NCI-H2081 treated with DMSO at 0.1 percent for 48 hours (cell line): ENCODE measurements at regions not wholly inside any gene's neighbourhood (a gene's known extent, or its start where the extent isn't known, plus 50 kb on each side); places are given as distances from the start of the nearest gene placed in this dataset.

ENCODE experiments used
- DNase-seq: peaks from one replicate; lab custom pipeline; 2025; lab: John Stamatoyannopoulos, UW

DNA sequence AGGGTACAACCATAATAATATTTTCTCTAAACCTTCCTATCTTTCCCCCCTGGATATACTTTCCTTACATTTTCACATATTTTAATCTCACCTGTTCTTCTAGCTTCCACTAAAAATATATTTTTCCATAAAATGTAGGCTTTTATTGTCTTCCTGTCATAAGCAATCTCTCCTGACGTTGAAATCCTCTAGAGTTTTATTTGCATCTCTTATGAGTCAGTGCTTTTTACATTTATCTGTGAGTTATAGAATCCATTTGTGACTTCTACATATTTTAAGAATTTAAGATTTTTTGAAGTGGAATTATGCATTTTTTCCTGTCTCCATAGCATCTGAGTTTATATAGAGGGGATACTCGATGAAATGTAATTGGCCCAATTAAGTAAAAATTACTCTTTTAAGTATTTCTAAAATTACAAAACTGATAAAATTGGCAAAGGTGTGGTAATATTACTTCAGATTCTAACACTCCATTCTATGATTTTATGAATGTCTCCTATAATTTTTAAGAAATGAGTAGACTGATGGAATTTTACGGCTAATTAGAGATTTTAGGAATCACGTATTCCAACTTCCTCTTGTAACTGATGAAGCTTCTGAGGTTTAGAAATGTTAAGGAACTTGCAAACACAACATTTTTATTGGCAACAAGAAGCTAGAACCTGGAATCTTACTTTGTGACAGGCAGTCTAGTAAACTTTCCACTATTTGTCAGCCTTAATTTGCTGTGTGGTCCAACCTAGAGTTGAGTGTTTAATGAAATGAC, 422.9 kb upstream of the SEMA3A start:
- no peak for DNase-seq

DNA sequence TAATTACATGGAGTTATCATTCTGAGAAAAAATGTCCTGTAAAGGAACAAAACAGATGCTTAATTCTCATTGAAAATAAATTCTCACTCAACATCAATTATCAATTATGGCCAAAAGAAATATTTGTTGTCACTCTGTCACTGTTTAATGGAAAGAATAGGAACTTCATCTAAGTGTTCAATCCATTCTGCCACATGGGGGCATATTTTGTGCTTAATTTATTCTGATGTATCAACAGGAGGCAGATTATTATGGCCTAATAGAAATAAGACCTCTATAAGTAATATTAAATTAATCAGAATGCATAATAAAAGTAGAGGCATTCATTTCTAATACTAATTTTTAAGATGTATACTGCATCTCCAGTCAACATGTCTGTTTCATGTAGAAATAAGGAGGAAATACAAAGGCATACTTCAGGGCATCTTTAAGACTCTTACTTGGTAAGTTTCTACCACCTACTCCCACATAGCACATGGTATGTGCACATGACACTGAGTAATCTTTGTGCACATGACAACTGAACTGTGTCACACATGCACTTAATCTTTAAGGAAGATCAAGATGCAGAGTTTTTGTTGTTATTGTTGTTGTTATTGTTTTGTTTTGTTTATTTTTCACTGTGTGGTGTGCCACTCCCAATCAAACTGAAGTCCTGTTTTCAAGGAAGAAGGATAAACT, 420.4 kb upstream of the SEMA3A start:
- no peak for DNase-seq

DNA sequence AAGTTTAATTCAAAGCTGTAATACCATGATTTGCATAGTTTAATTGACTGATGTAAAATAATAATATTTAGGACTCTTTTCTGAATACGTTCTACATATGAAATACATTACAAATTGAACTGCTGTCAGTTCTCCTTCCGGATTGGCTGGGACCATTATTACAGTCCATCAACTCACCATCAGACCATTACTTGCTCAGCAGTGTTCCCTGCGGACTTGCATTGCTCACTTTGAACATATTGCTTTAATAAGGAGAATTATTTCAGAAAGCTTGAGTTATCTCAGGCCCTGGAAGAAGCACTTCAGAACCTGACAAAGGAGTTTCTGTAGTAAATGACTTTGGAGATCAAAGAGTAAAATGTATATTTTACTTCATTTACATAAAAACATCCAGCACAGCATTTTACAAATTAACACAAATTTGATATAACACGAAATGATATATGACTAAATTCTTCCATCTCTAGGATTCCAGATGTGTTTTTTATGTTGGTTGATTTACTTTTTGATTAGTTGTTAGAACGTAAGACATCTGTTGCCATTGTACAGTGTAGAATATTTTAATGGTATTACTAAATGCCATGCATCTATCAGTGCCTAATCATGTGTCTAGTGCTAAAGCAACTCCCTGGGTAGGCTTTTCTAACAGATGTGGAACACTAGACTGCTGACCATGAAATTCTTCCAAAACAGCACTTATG, 418.5 kb upstream of the SEMA3A start:
- DNase-seq: no peak

DNA sequence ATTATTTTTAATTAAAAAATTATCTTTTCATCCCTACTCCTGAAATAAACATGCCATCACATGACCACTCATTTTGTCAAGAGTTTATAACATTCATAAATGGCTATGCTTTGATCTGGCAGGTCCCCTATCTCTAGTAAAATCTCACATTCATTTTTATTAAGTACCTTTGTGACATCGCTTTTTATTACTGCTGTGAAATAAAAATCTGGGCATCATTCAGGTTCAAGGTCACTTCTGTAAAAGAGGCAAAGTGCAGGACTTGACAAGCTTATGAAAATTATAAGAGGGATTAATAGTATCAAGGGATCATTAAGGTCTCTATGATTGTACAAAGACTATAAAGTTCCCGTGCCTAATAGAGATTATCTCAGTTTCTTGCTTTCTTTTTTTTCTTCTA, 416.8 kb upstream of the SEMA3A start:
- no peak for DNase-seq

DNA sequence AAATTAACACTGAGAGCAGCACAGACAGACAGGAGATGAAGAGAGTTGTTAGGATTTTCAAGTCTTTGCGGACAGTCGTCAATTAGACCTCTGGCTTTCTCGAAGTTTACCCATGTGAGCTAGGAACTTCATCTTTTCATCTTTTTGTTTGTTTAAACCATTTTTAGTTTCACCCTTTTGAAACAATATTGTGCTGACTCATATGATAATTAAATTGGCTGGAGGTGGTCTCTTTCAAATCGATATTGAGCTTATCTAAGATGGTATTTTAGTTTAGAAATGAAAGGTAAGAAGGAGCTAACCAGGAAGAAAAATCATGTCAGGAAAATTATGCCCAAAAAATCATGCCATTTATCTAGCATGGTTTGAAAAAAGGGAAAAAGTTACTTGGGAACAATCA, 415.8 kb upstream of the SEMA3A start:
- DNase-seq: no peak

DNA sequence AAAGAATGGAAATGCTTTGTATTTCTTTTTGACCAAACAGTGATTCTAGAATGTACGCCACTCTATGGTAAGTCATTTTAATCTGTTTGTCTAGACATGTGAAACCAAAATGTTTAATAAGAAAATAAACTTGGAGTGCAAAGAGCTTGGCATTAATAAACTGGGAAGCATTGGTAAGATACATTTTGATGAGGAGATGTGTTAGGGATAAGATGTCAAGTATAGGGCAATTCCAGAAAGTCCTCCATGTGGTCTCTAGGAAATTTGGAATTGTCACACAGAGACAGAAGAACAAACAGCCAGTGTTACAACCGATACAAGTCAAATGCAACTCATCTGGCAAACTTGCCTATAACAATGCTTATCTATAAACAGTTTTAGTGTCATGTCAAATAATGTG, 410.7 kb upstream of the SEMA3A start:
- no peak for DNase-seq

DNA sequence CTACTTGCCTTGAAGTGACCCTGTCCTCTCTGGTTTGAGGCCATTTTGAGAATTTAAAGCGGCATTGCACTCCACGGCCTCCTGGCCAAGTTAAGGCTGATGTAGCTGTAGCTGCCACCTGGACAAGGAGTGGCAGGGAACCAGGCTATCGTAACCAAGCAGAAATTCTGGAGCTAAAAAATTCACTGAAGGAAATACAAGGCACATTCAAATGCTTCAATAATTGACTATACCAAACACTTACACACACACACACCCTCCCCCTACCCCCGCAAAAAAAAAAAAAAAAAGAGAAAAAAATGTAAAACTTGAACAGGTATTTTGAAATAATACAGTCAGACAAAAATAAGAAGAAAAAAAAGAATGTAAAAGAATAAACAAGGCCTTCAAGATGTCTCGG, 409.0 kb upstream of the SEMA3A start:
- no peak for DNase-seq

DNA sequence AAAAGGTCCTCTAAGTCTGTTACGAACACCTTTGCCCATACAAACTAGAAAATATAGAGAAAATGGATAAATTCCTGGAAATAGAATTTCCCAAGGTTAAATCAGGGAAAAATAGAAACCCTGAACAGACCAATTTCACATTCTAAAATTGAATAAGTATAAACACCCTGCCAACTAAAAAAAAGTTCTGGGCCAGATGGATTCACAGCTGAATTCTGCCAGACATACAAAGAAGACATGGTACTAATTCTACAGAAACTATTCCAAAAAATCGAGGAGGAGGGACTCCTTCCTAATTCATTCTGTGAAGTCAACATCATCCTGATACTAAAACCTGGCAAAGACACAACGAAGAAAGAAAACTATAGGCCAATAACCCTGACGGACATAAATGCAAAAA, 400.4 kb upstream of the SEMA3A start:
- no peak for DNase-seq

DNA sequence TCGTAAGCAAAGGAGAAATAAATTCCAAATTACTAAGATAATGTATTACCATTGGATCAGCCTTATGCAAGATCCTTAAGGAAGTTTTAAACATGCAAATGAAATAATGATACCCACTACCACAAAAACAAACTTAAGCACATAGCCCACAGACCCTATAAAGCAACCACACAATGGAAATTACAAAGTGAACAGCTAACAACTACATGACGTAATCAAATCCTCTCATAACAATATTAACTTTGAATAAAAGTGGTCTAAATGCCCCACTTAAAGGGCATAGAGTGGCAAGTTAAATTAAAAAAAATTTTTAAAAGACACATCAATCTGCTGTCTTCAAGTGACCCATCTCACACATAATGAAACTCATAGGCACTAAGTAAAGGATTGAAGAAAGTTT, 397.3 kb upstream of the SEMA3A start:
- no peak for DNase-seq

DNA sequence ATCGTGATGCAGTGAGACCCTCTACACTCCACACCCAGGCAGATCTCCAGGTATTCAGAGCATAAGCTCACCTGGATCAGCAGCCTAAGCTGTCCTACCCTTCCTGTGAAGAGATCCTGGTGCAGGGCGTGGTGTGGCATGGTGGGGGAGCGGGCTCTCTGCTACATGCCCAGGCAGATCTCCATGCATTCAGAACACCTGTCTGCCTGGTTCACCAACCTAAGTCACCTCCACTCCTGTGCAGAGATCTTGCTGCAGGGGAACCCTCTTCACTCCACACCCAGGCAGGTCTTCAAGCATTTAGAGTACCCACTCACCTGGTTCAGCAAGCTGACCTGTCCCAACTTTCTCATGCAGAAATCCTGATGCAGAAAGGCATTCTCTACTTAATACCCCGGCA, 394.4 kb upstream of the SEMA3A start:
- no peak for DNase-seq

DNA sequence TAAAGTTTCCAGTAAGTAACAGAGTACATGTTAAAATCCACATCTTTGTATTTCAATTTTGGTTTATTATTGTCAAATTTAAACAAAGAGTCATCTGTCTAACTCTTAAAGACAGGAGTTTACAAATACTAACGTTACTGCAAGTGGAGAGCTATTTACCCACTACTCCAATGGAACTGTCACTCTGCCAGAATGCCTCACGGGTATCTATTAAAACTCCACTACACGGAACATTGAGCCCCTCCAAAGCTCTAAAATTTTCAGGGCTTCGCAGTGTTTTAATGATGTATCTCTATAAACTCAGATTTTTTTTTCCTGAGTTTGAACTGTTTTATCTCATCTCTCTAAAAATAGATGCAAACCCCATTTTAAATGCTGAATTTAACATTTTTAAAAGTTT, 388.7 kb upstream of the SEMA3A start:
- no peak for DNase-seq

DNA sequence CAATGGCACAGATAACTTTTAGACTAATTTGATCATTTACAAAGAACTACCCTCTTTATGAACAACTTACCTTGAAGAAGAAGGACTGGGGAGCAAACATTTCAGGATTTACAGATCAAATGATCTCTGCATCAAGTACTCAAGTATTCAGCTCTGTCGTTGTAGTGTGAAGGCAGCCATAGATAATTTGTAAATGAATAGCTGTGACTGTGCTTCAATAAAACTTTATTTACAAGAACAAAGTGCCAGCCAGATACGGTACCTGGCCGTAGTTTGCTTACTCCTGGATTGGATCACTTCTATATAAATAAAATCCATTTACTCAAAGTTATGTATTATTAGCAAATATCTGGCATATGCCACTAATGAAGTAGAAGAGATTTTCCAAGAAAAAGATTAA, 388.2 kb upstream of the SEMA3A start:
- no peak for DNase-seq

DNA sequence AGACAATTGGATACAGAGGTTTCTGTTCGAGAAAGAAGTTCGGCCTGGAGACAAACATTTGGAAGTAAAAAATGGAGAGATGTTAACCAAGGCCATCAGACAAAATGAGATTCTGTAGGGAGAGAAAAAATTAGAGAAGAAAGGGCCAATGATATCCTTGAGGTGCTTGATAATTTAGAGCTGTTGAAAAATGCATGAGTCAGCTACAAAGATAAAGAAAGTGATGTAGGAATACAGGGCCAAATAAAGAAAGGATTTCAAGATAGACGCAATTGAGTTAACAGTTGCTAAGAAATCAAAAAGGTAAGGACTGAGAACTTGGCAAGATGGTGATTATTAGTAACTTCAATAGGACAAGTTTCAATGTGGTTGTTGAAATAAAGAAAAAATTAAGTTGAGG, 384.2 kb upstream of the SEMA3A start:
- DNase-seq: no peak

DNA sequence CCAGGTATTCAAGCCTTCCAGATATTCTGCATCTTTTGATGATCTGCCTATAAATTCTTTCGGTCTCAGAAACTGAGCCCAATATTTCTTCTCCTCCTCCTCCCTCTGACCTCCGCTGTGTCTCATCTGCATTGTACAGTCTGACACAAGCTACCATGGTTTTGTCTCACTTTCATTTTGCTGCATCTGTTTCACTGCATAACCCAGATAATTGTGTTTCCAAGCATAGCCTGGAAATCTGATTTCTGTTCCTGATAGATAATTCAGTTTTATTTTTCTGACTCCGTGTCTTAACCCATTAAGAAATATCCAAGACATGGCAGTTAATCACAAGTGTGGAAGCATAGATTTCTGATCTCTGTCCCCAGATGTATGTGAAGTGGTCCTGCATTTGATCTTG, 374.2 kb upstream of the SEMA3A start:
- no peak for DNase-seq

DNA sequence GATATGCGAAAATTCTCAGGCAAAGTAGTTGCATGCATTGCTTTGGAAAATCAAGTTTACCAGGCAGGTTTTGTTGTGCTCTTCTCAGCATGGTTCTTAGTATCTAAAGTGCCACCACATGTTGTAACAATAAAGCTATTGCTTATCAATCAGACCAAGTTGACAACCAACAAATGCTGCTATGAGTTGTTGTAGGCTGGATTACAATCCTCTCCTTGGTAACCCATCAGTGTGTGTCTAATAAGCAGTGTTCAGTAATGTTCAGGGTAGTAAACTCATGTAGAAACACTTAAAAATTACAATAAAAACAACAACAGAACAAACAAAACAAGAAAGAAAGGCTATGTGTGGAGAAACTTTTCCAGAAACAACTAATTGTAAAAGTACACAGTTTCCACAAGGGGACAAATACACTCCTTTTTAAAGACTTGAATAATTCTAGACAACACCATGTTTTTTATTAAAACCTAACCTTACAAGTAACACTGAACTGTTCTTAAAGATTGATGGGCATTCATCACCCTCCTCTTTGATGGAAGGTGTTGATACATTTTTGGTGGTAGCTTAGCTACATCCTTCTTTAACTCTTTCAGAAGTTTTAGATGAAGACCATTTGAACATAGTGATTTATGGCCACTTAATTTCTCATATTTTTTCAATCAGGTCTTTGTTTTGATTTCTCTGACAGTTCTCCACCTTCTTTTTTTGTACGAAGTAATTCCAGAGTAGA, 370.9 kb upstream of the SEMA3A start:
- DNase-seq: no peak

DNA sequence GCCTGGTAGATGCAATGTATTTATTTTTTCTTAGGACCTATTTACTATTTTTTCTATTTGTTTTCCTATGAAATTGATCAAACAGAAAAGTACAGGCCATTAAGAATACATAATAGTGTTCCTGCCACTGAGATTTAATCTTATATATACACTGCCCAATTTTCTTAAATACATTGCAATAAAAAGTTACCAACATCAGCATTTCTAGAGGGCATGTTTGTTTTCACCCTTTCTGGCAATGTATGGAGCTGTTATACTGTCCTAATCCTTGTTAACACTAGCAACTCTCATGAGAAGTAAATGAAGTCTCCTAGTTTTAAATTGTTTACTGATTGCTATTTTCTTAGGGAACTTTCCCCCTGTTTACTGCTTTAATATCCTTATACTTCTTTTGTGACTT, 359.1 kb upstream of the SEMA3A start:
- DNase-seq: no peak

DNA sequence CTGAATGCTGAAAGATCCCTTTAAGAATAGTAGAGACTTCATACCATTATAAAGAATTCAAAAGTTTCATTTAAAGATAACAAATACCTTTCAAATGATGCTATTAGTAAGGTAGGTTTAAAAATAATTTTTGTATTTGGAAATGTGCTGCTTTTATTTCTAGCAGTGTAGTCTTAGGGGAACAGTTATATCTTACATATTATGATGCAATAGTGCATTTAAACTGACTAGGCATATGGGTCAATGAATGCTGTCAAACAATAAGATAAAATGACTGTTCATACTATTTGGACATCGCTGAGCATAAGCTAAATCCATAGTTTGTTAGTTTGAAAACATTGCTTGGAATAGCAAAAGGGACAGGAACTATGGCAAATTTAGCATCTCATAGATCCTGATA, 354.8 kb upstream of the SEMA3A start:
- no peak for DNase-seq

DNA sequence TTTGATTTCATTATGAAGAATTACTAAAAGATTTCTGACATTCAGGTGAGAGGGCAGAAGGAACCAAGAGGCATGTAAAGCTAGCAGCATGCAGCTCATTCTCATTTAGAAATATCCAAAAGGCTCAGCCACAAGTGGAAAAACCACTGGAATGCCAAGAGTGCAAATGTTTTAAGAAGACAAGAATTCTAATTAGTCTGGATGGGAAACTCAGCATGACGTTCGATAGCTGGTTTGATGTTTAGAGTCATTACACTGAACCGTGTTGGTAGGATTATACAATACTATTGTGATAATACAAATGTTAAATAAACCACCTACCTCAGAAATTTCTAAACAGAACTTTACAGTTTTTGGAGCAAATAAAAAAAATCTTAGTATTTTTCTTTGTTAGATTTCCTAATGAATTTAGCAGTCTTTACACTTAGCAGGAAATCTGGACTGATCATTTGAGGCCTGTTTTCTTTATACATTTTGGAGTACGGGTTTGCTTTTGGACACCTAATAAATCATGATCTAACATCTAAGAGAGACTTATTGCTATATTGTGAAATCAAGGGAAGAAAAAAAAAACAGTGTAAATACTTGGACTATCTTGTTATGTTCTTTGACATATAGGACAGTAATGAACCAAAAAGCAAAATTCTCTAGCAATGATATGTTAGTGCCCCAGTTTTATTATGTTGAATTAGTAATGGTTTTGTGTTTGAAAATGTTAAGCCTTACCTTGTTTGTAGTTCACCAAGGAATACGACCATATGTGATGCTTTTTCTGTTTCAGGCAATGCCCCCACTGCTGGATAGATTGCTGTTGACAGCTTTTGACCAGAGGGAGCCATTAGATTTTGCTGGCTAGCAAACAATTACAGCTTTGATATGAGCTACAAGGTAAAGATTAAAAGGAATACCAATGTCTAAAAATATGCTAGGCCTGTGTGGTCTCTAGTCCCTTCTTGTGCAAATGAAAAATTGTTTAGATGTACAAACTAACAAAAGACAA, 354.1 kb upstream of the SEMA3A start:
- no peak for DNase-seq

DNA sequence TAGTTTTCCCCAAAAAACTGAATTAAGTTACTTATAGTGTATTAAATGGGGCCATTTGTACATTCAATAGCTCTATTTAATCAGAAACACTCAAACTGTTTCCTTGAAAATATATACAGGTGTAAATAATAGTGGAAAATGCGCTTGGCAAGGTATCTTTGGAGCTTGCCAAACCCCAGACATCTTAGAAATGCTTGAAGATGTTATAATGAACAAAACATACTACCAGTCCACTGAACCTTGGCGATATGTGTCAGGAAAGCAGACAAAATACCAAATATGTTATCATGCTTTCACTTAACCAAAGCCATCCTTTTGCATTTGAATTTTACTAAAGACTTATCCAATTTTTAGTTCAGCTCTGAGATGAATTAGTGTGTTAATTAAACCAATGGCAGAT, 352.7 kb upstream of the SEMA3A start:
- DNase-seq: no peak

DNA sequence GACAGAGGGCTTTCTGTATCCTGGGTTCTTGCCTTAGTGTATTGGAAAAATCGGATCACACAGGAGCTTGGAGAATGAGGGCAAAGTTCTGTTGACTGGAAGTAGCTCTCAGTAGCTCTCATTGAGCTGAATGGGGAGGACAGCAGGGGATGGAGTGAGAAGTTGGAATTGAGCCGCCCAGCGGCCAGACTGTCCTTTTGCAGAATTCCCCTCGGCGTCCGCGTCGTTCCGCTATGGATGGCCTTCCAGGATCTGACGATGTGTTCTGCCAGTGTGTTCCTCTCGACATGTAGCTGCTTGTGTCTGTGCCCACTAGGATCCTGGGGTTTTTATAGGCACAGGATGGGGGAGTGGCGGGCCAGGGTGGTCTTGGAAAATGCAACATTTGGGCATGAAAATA, 351.8 kb upstream of the SEMA3A start:
- no peak for DNase-seq

DNA sequence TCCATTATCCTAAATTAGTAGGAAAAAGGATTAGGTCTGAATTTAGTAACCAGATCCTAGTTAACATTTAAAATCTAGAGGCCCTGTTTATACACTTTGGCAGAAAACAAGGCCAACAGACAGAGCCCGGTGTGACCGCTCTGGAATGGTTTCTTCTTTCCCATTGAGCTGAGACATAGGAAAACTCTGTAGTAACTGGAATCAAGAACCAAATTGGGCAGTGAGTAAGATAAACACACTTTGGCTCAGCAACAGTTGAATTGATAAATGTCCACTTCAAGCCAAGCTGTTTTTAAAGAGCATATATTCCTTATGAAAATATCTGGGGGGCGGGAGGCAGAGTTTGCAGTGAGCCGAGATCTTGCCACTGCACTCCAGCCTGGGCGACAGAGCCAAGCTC, 343.7 kb upstream of the SEMA3A start:
- DNase-seq: no peak
